ENCODE measurements at regions not wholly inside any gene's neighbourhood (a gene's known extent, or its start where the extent isn't known, plus 50 kb on each side); places are given as distances from the start of the nearest gene placed in this dataset.

GRCh38 chr6:156487877-156488276 lies 289.3 kb upstream of the ARID1B start:
- Mint-ChIP-seq H3K36me3 (ENCODE audit: low read depth) (peaks cover 4% of the 10 kb centered on the region), H3K9me3 (peaks cover 23% of the 10 kb centered on the region), H3K27me3 (ENCODE audit: low read depth) (no peaks in the 10 kb centered on the region), H3K4me3 (no peak overlapping the region), H3K4me1 (no peaks in the 10 kb centered on the region), H3K27ac (no peak overlapping the region)
- TF ChIP-seq, protein P1, sequence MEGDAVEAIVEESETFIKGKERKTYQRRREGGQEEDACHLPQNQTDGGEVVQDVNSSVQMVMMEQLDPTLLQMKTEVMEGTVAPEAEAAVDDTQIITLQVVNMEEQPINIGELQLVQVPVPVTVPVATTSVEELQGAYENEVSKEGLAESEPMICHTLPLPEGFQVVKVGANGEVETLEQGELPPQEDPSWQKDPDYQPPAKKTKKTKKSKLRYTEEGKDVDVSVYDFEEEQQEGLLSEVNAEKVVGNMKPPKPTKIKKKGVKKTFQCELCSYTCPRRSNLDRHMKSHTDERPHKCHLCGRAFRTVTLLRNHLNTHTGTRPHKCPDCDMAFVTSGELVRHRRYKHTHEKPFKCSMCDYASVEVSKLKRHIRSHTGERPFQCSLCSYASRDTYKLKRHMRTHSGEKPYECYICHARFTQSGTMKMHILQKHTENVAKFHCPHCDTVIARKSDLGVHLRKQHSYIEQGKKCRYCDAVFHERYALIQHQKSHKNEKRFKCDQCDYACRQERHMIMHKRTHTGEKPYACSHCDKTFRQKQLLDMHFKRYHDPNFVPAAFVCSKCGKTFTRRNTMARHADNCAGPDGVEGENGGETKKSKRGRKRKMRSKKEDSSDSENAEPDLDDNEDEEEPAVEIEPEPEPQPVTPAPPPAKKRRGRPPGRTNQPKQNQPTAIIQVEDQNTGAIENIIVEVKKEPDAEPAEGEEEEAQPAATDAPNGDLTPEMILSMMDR (IDR thresholded peaks at IDR 0.05; ENCODE audit: unreplicated experiment in 3 of 3) = no peak

GRCh38 chr6:156485150-156485549 lies 292.0 kb upstream of the ARID1B start:
- no peaks in the 10 kb centered on the region for H3K27me3 Mint-ChIP-seq (ENCODE audit: low read depth)
- H3K4me1 Mint-ChIP-seq = no peaks in the 10 kb centered on the region
- TF ChIP-seq, protein P1 (IDR thresholded peaks at IDR 0.05; ENCODE audit: unreplicated experiment in 3 of 3) = no peak
- H3K27ac Mint-ChIP-seq = no peak overlapping the region
- H3K4me3 Mint-ChIP-seq = no peak overlapping the region
- H3K9me3 Mint-ChIP-seq = peaks cover 18% of the 10 kb centered on the region
- peaks cover 4% of the 10 kb centered on the region for H3K36me3 Mint-ChIP-seq (ENCODE audit: low read depth)

DNA sequence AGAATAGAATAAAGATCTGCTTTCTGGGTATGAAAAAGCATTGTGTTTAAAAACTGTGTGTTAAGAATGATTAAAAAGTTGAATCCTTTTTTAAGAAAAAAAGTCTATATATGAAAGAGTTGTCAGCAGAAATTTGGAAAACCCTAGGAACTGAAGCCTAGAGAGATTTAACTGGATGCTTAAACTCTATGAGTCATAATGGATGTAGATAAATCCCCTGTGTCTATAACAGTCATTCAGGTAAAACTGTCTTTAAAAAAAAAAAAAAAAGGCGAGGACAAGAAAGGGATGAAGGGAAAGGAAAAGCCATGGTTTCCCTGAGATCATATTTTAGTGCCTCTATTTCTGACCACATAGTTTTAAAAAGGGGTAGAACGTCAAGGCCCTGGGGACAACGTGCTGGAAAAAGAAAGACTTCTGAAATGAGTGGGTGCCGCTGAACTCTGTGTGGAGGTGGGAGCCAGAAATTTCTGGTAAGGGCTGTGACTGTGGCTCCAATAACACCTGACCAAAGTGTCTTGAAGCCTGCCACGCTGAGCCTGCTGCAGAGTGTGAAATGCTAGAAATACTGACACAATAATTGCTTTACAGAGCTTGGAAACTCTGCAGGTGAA lies 302.6 kb upstream of the ARID1B start:
- Mint-ChIP-seq H3K27me3 (ENCODE audit: low read depth) (no peaks in the 10 kb centered on the region), H3K36me3 (ENCODE audit: low read depth) (no peaks in the 10 kb centered on the region), H3K4me3 (no peak overlapping the region)

DNA sequence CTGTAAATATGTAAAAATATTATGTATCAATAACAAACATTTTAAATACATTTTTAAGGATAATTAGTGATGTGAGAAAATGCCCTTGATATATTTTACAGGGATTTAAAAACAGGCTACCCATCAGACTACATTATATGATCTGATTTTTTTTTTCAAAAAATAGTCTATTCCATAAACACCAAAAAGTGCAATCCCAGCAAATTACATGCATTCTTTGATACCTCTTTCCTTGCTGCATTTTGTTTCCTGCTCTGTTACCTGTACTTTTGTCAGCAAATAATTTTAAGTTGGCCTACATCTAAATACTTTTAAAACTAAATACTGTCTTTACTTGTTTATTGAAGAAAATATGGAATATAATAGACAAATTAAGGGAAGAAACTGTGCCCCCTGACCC lies 306.2 kb upstream of the ARID1B start:
- H3K27me3 Mint-ChIP-seq (ENCODE audit: low read depth) = no peaks in the 10 kb centered on the region
- no peaks in the 10 kb centered on the region for H3K4me1 Mint-ChIP-seq
- H3K4me3 Mint-ChIP-seq = no peak overlapping the region
- no peak overlapping the region for H3K27ac Mint-ChIP-seq
- H3K36me3 Mint-ChIP-seq (ENCODE audit: low read depth) = no peaks in the 10 kb centered on the region
- TF ChIP-seq, protein P1 (IDR thresholded peaks at IDR 0.05; ENCODE audit: unreplicated experiment in 3 of 3) = no peak
- H3K9me3 Mint-ChIP-seq = no peaks in the 10 kb centered on the region

More for the DNA sequence above, 302.6 kb upstream of the ARID1B start:
- Mint-ChIP-seq H3K4me1 (no peaks in the 10 kb centered on the region), H3K9me3 (no peaks in the 10 kb centered on the region), H3K27ac (no peak overlapping the region)
- TF ChIP-seq, protein P1 (IDR thresholded peaks at IDR 0.05; ENCODE audit: unreplicated experiment in 3 of 3) = no peak

- Mint-ChIP-seq H3K4me3 (no peak overlapping the region), H3K36me3 (ENCODE audit: low read depth) (no peaks in the 10 kb centered on the region), H3K27ac (no peak overlapping the region), H3K27me3 (ENCODE audit: low read depth) (no peaks in the 10 kb centered on the region), H3K9me3 (no peaks in the 10 kb centered on the region), H3K4me1 (no peaks in the 10 kb centered on the region)
- TF ChIP-seq, protein P1 (IDR thresholded peaks at IDR 0.05; ENCODE audit: unreplicated experiment in 3 of 3) = no peak
These were observed 312.9 kb upstream of the ARID1B start for GRCh38 chr6:156464100-156464878.

- Mint-ChIP-seq H3K27me3 (ENCODE audit: low read depth) (no peaks in the 10 kb centered on the region), H3K36me3 (ENCODE audit: low read depth) (no peaks in the 10 kb centered on the region), H3K9me3 (no peaks in the 10 kb centered on the region), H3K4me1 (no peaks in the 10 kb centered on the region), H3K4me3 (no peak overlapping the region), H3K27ac (no peak overlapping the region)
- TF ChIP-seq, protein P1 (IDR thresholded peaks at IDR 0.05; ENCODE audit: unreplicated experiment in 3 of 3) = no peak
These were observed 315.5 kb upstream of the ARID1B start for GRCh38 chr6:156461647-156462046.
